ENCODE measurements at regions not wholly inside any gene's neighbourhood (a gene's known extent, or its start where the extent isn't known, plus 50 kb on each side); places are given as distances from the start of the nearest gene placed in this dataset.

- H3K27me3 ChIP-seq (replicated peaks in 1 of 7) = no peaks in the 10 kb centered on the region
- intact Hi-C loops (cut with DNase I; ENCODE audit: low total_unique reads) = no loop called here
- H3K9me3 ChIP-seq = peaks cover 0 to 10% (median 0%) of the 10 kb centered on the region in 8 donors
- 87 to 93% (median 90%) methylated on average over 8 to 18 of the region's 18 CpGs for WGBS, 5 donors
- no peaks in the 10 kb centered on the region for H3K4me1 ChIP-seq
- DNase-seq = no peak
- H3K4me3 ChIP-seq = no peak overlapping the region
- no peak overlapping the region for H3K27ac ChIP-seq
- no peak for TF ChIP-seq POLR2A (IDR thresholded peaks at IDR 0.05)
- no peak for TF ChIP-seq POLR2AphosphoS5 (IDR thresholded peaks at IDR 0.05)
- TF ChIP-seq CTCF (IDR thresholded peaks at IDR 0.05 in 8 of 11, conservative IDR thresholded peaks at IDR 0.05 in 3 of 11) = no peak
- H3K36me3 ChIP-seq = no peaks in the 10 kb centered on the region
Observed at GRCh38 chr4:115920637-115921036, 807.2 kb upstream of the NDST4 start.

GRCh38 chr4:115918149-115918548 is 804.7 kb upstream of the NDST4 start:
- intact Hi-C loops (cut with DNase I; ENCODE audit: low total_unique reads) = no loop called here
- H3K4me3 ChIP-seq = no peak overlapping the region
- H3K4me1 ChIP-seq = no peaks in the 10 kb centered on the region
- H3K36me3 ChIP-seq = no peaks in the 10 kb centered on the region
- no peak for DNase-seq
- no peaks in the 10 kb centered on the region for H3K27me3 ChIP-seq (replicated peaks in 1 of 7)
- TF ChIP-seq CTCF (IDR thresholded peaks at IDR 0.05 in 8 of 11, conservative IDR thresholded peaks at IDR 0.05 in 3 of 11) (no peak), POLR2A (IDR thresholded peaks at IDR 0.05) (no peak), POLR2AphosphoS5 (IDR thresholded peaks at IDR 0.05) (no peak)
- peaks cover 0 to 10% (median 0%) of the 10 kb centered on the region in 8 donors for H3K9me3 ChIP-seq
- no peak overlapping the region for H3K27ac ChIP-seq

- Histone ChIP-seq H3K36me3 (no peaks in the 10 kb centered on the region), H3K4me1 (no peaks in the 10 kb centered on the region), H3K27ac (no peak overlapping the region), H3K4me3 (no peak overlapping the region), H3K9me3 (peaks cover 0 to 20% (median 3%) of the 10 kb centered on the region in 8 donors), H3K27me3 (replicated peaks in 1 of 7) (no peaks in the 10 kb centered on the region)
- intact Hi-C loops (cut with DNase I; ENCODE audit: low total_unique reads) = no loop called here
- WGBS, 5 donors = 53 to 68% (median 60%) methylated on average over 2 of the region's 2 CpGs
- no peak for TF ChIP-seq POLR2AphosphoS5 (IDR thresholded peaks at IDR 0.05)
- no peak for TF ChIP-seq POLR2A (IDR thresholded peaks at IDR 0.05)
- no peak for TF ChIP-seq CTCF (IDR thresholded peaks at IDR 0.05 in 8 of 11, conservative IDR thresholded peaks at IDR 0.05 in 3 of 11)
- DNase-seq = no peak
Observed at GRCh38 chr4:115906428-115906827, 793.0 kb upstream of the NDST4 start.

GRCh38 chr4:115883847-115884246 is 770.4 kb upstream of the NDST4 start:
- Histone ChIP-seq H3K4me1 (no peaks in the 10 kb centered on the region), H3K27ac (no peak overlapping the region), H3K4me3 (no peak overlapping the region), H3K9me3 (no peaks in the 10 kb centered on the region), H3K36me3 (no peaks in the 10 kb centered on the region), H3K27me3 (replicated peaks in 1 of 7) (no peaks in the 10 kb centered on the region)
- DNase-seq = no peak
- 80 to 96% (median 88%) methylated on average over 1 of the region's 1 CpG for WGBS, 5 donors
- intact Hi-C loops (cut with DNase I; ENCODE audit: low total_unique reads) = no loop called here
- TF ChIP-seq POLR2AphosphoS5 (IDR thresholded peaks at IDR 0.05) = no peak
- TF ChIP-seq POLR2A (IDR thresholded peaks at IDR 0.05) = no peak
- TF ChIP-seq CTCF (IDR thresholded peaks at IDR 0.05 in 8 of 11, conservative IDR thresholded peaks at IDR 0.05 in 3 of 11) = no peak
